ENCODE measurements at regions not wholly inside any gene's neighbourhood (a gene's known extent, or its start where the extent isn't known, plus 50 kb on each side); places are given as distances from the start of the nearest gene placed in this dataset.

- WGBS, 2 donors, result 66 to 81% methylated on average over 6 of the region's 6 CpGs
- TF ChIP-seq, protein P1, sequence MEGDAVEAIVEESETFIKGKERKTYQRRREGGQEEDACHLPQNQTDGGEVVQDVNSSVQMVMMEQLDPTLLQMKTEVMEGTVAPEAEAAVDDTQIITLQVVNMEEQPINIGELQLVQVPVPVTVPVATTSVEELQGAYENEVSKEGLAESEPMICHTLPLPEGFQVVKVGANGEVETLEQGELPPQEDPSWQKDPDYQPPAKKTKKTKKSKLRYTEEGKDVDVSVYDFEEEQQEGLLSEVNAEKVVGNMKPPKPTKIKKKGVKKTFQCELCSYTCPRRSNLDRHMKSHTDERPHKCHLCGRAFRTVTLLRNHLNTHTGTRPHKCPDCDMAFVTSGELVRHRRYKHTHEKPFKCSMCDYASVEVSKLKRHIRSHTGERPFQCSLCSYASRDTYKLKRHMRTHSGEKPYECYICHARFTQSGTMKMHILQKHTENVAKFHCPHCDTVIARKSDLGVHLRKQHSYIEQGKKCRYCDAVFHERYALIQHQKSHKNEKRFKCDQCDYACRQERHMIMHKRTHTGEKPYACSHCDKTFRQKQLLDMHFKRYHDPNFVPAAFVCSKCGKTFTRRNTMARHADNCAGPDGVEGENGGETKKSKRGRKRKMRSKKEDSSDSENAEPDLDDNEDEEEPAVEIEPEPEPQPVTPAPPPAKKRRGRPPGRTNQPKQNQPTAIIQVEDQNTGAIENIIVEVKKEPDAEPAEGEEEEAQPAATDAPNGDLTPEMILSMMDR (IDR thresholded peaks at IDR 0.05; ENCODE audit: control extremely low read depth, extremely low read depth), result no peak
- H3K27ac ChIP-seq (ENCODE audit: low read depth in 1 of 2, low read length in 1 of 2), result no peak overlapping the region
- ATAC-seq (ENCODE audit: insufficient read depth, low FRiP score), result no peak
- H3K36me3 ChIP-seq (ENCODE audit: control insufficient read depth in 4 of 4, insufficient read depth in 4 of 4, low read length in 4 of 4), result no peaks in the 10 kb centered on the region
- no peak overlapping the region for H3K4me3 ChIP-seq
- no peak for DNase-seq
- no peak overlapping the region for H3K9ac ChIP-seq (ENCODE audit: insufficient read depth in 1 of 2, low read length in 2 of 2)
- peaks cover 0 to under 1% (median 0%) of the 10 kb centered on the region in 4 donors for H3K9me3 ChIP-seq (ENCODE audit: control insufficient read depth in 4 of 4, insufficient read depth in 3 of 4, low read length in 3 of 4)
- no peaks in the 10 kb centered on the region for H3K27me3 ChIP-seq (ENCODE audit: control insufficient read depth in 3 of 3, insufficient read depth in 3 of 3, low read length in 2 of 3)
- no peaks in the 10 kb centered on the region for H3K4me1 ChIP-seq (ENCODE audit: control insufficient read depth in 5 of 5, insufficient read depth in 5 of 5, low read length in 5 of 5)
Observed at GRCh38 chr10:124324451-124324850, 94.3 kb downstream of the OAT start.

- ATAC-seq (ENCODE audit: insufficient read depth, low FRiP score), result no peak
- Histone ChIP-seq H3K27ac (ENCODE audit: low read depth in 1 of 2, low read length in 1 of 2) (no peak overlapping the region), H3K36me3 (ENCODE audit: control insufficient read depth in 4 of 4, insufficient read depth in 4 of 4, low read length in 4 of 4) (no peaks in the 10 kb centered on the region), H3K9me3 (ENCODE audit: control insufficient read depth in 4 of 4, insufficient read depth in 3 of 4, low read length in 3 of 4) (peaks cover 0 to 2% (median 0%) of the 10 kb centered on the region in 4 donors), H3K4me3 (no peak overlapping the region), H3K4me1 (ENCODE audit: control insufficient read depth in 5 of 5, insufficient read depth in 5 of 5, low read length in 5 of 5) (no peaks in the 10 kb centered on the region), H3K9ac (ENCODE audit: insufficient read depth in 1 of 2, low read length in 2 of 2) (no peak overlapping the region), H3K27me3 (ENCODE audit: control insufficient read depth in 3 of 3, insufficient read depth in 3 of 3, low read length in 2 of 3) (no peaks in the 10 kb centered on the region)
- no peak for DNase-seq
- 67 to 78% methylated on average over 5 of the region's 5 CpGs for WGBS, 2 donors
- TF ChIP-seq, protein P1 (IDR thresholded peaks at IDR 0.05; ENCODE audit: control extremely low read depth, extremely low read depth), result no peak
Observed at GRCh38 chr10:124323806-124324205, 94.9 kb downstream of the OAT start.

GRCh38 chr10:124323111-124323725 is 95.5 kb downstream of the OAT start:
- Histone ChIP-seq H3K9ac (ENCODE audit: insufficient read depth in 1 of 2, low read length in 2 of 2) (no peak overlapping the region), H3K9me3 (ENCODE audit: control insufficient read depth in 4 of 4, insufficient read depth in 3 of 4, low read length in 3 of 4) (peaks cover 0 to 5% (median 0%) of the 10 kb centered on the region in 4 donors), H3K4me3 (no peak overlapping the region), H3K4me1 (ENCODE audit: control insufficient read depth in 5 of 5, insufficient read depth in 5 of 5, low read length in 5 of 5) (no peaks in the 10 kb centered on the region), H3K27ac (ENCODE audit: low read depth in 1 of 2, low read length in 1 of 2) (no peak overlapping the region), H3K36me3 (ENCODE audit: control insufficient read depth in 4 of 4, insufficient read depth in 4 of 4, low read length in 4 of 4) (no peaks in the 10 kb centered on the region), H3K27me3 (ENCODE audit: control insufficient read depth in 3 of 3, insufficient read depth in 3 of 3, low read length in 2 of 3) (no peaks in the 10 kb centered on the region)
- no peak for ATAC-seq (ENCODE audit: insufficient read depth, low FRiP score)
- TF ChIP-seq, protein P1 (IDR thresholded peaks at IDR 0.05; ENCODE audit: control extremely low read depth, extremely low read depth), result no peak
- no peak for DNase-seq
- 61 to 68% methylated on average over 11 of the region's 11 CpGs for WGBS, 2 donors

All from lung (tissue), 11 donors.